Epithelial cell of proximal tubule (primary cell): ENCODE measurements at regions not wholly inside any gene's neighbourhood (a gene's known extent, or its start where the extent isn't known, plus 50 kb on each side); places are given as distances from the start of the nearest gene placed in this dataset.
A peak's percentile ranks its signal among the peaks of the same experiment; 100 is the strongest.

Source experiments
- DNase-seq: peaks from one replicate; pipeline ENCODE4 v3.0.0-alpha.2; 2011; ENCODE audit warnings: low read depth
- H3K4me3 ChIP-seq: 2 replicates; pipeline ENCODE4 v1.5.1; 2011; ENCODE audit warnings: low read depth, mild to moderate bottlenecking, low read length
- TF ChIP-seq, protein P1 (sequence below): conservative IDR thresholded peaks from 2 replicates; pipeline ENCODE4 v1.5.1; 2012; ENCODE audit warnings: low read depth, mild to moderate bottlenecking, low read length

DNA sequence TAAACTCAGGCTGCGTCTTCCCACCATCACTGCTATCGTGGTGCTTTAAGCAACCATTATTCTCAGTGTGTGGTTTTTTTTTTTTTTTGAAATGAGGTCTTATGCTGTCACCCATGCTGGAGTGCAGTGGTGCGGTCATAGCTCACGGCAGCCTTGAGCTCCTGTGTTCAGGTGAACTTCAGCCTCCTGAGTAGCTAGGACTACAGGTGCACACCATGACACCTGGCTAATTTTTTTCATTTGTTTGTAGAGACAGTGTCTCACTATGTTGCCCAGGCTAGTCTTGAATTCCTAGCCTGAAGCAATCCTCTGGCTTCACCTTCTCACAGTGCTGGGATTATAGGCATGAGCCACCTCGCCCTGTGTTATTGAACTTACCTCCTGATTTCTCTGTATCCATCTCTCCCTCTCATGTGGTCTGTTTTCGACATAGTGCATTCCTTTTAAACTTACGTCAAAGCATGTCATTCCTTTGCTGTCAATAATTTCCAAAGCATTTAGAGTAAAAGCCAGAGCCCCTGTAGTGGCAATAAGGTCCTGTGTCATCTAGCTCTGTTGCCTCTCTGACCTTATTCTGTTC is 255.5 kb downstream of the SNAPC1 start:
- no peak overlapping the region for H3K4me3 ChIP-seq
- TF ChIP-seq, protein P1, sequence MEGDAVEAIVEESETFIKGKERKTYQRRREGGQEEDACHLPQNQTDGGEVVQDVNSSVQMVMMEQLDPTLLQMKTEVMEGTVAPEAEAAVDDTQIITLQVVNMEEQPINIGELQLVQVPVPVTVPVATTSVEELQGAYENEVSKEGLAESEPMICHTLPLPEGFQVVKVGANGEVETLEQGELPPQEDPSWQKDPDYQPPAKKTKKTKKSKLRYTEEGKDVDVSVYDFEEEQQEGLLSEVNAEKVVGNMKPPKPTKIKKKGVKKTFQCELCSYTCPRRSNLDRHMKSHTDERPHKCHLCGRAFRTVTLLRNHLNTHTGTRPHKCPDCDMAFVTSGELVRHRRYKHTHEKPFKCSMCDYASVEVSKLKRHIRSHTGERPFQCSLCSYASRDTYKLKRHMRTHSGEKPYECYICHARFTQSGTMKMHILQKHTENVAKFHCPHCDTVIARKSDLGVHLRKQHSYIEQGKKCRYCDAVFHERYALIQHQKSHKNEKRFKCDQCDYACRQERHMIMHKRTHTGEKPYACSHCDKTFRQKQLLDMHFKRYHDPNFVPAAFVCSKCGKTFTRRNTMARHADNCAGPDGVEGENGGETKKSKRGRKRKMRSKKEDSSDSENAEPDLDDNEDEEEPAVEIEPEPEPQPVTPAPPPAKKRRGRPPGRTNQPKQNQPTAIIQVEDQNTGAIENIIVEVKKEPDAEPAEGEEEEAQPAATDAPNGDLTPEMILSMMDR, result no peak
- DNase-seq, result peak; percentile 37

DNA sequence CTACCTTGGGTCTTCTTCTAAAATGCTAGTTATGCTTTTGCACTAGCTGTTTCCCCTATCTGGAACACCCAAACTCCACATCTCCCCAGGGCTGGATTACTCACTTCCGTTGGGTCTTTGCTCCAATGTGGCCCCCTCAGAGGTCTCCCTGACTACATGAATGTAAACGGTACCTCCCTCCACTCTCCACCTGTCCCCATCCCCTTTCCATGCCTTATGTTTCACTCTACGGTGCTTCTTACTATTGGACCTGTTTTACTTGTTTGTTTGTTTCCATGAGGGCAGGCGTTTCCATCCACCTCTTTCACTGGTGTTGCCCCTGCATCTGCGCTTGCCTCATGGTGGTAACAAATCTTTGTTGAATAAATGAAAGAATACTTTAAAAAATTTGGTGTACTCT is 256.4 kb downstream of the SNAPC1 start:
- DNase-seq, result no peak
- TF ChIP-seq, protein P1, result no peak
- no peak overlapping the region for H3K4me3 ChIP-seq

DNA sequence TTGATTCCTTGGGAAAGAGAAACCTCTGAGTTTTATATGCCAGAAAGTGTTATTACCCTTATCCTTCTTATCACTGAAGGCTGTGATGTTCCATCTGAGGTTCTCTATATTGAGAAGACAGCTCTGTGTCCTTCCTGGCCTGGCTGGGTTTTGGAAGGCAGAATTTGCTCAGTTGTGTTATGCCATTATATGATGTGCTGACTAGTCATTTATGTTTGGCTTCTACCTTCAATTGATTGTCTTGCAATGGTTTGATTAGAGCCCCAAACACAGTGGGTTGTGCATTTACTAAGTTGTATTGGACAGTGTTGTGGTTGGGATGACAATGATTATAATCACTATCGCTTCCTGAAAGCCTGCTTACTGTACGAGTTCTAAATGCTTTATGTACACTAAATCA is 265.7 kb downstream of the SNAPC1 start:
- DNase-seq, result no peak
- H3K4me3 ChIP-seq, result no peak overlapping the region
- TF ChIP-seq, protein P1, result no peak

DNA sequence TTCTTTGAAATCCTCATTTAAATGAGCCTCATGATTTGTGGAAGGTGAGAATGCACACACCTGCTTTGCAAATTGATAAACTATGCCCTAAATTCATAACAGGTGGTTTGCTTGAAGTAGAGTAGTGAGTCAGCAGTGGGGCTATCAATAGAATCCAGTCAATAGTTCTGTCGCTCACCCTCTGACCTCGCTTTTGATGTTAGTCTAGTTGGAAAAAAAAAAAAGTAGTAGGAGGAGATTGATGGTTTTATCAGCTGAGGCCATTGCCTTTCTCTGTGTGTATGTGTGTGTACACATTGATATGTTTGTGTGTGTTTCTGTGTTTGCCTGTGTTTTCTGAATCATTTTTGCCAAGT is 267.3 kb downstream of the SNAPC1 start:
- TF ChIP-seq, protein P1, result no peak
- DNase-seq, result no peak

DNA sequence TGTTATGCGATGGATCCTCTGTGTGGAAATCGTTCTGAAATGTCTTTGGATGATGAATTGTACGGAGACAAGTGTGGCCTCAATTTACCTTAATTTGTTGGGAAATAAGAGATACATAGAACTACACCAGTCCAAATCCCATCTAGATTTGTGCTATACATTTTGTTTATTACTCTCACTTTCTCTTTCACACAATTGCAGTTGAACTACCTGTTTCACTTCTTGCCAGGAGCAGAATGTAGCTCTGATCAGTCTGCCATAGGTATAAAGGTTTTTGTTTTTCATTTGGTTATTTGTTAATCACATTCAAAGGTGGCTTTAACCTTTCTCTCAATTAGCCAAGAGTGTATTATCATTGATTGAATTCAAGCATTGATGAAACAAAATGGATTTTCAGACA is 268.2 kb downstream of the SNAPC1 start:
- TF ChIP-seq, protein P1, result no peak
- no peak overlapping the region for H3K4me3 ChIP-seq

More for the DNA sequence above, 267.3 kb downstream of the SNAPC1 start:
- no peak overlapping the region for H3K4me3 ChIP-seq

DNA sequence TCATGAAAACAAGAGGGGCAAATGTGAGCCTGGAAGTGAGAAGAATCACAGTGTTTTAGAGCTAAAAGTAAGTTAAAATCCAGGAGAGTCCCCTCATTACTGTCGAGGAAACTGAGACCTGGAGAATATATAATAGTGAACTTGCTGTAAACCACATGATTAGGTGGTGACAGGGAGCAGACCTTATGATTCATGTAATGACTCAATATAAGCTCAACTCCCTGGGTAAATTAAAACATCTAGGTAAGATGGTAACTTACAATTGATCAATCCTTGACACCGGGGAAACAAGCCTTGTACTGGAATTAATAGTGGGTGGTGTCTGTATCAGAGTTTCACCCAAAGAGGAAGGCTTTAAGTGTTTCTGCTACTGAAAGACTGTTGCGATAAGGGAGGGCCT is 269.3 kb downstream of the SNAPC1 start:
- TF ChIP-seq, protein P1, result no peak
- no peak for DNase-seq
- no peak overlapping the region for H3K4me3 ChIP-seq

More for the DNA sequence above, 268.2 kb downstream of the SNAPC1 start:
- no peak for DNase-seq

DNA sequence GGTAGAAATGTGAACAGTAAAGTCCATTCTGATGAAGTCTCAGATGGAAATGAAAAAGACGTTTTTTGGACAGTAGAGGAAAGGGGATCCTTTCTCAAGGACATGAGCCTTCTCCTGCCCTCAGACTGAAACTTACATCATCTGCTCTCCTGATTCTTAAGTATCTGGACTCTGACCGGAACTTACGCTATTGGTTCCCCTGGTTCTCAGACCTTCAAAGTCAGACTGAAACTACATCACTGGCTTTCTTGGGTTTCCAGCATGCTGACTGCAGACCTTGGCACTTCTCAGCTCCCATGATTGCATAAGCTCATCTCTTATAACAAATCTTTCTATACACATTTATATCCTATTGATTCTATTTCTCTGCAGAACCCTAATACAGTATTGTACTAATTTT is 291.0 kb downstream of the SNAPC1 start:
- H3K4me3 ChIP-seq, result no peak overlapping the region
- TF ChIP-seq, protein P1, result no peak
- DNase-seq, result no peak
